ENCODE measurements at regions not wholly inside any gene's neighbourhood (a gene's known extent, or its start where the extent isn't known, plus 50 kb on each side); places are given as distances from the start of the nearest gene placed in this dataset.

DNA sequence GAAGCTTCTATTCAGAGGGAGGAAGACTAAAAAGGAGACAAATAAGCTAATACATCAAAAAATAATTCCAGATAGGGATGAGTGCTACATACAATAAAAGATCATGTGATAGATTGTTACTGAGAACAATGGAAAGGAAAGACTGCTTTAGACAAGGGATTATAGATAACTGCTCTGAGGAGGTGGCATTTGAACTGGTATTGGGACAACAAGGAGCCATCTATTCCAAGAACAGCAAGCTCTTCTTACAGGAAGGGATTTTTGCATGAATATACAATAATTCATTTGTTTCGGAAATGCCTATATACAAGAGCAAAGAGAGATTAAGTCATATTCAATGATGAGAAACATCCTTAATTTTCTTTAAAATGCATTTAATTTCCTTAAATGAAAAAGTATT, 540.5 kb upstream of the KLF12 start:
- TF ChIP-seq EZH2 (optimal IDR thresholded peaks at IDR 0.05; ENCODE audit: low read depth, low read length) (no peak), CTCF (IDR thresholded peaks at IDR 0.05; ENCODE audit: low read length) (no peak), EZH2phosphoT487 (IDR thresholded peaks at IDR 0.05; ENCODE audit: low read length) (no peak)
